Spleen (tissue), 7 donors: ENCODE measurements at regions not wholly inside any gene's neighbourhood (a gene's known extent, or its start where the extent isn't known, plus 50 kb on each side); places are given as distances from the start of the nearest gene placed in this dataset.

Experiments used
- POLR2A ChIP-seq, 3 donors: fragments of 450-650 bp; IDR thresholded peaks; one replicate each; pipeline ENCODE4 v1.5.1; 2017; ENCODE audit warnings: antibody characterized with exemption in 3 of 3, mild to moderate bottlenecking in 1 of 3
- TF ChIP-seq, protein P1 (sequence below), 11 experiments: fragments of 200-600 bp in 7 of 11; fragments of 450-650 bp in 4 of 11; sonication (generic) in 4 of 11; IDR thresholded peaks in 8 of 11; conservative IDR thresholded peaks in 3 of 11; 1 replicate in 7 of 11; 2 replicates in 4 of 11; pipeline versions ENCODE4 v1.4.0 to v1.8.0; 2016 to 2021; ENCODE audit warnings: antibody characterized with exemption in 11 of 11, inconsistent platforms in 4 of 11, mild to moderate bottlenecking in 1 of 11
- donor health status: DM: no; HTN: no; CAD: no; lungs with moderate emphysema.
- donor health status: DM: no; HTN: no; CAD: no.
- donor health status: DM: no; HTN: no; CAD: no.

DNA sequence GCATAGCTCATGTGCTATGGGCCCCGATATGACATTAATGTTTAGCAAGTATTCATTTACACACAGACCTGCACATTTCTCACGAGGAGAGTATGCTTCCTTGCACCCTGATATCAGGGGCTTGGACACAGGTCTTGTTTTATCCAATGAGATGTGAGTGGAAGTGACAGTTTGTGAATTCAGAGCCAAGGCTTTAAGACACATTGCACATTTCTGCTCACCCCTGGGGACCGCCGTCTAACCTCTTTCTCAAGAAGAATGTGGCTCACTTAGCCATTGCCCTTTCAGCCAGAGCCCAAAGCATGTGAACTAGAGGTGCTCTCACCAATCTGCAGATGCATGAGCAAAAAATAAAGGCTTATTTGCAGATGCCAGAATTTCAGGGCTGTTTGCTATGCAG is 116.1 kb upstream of the C16orf82 start:
- TF ChIP-seq, protein P1, sequence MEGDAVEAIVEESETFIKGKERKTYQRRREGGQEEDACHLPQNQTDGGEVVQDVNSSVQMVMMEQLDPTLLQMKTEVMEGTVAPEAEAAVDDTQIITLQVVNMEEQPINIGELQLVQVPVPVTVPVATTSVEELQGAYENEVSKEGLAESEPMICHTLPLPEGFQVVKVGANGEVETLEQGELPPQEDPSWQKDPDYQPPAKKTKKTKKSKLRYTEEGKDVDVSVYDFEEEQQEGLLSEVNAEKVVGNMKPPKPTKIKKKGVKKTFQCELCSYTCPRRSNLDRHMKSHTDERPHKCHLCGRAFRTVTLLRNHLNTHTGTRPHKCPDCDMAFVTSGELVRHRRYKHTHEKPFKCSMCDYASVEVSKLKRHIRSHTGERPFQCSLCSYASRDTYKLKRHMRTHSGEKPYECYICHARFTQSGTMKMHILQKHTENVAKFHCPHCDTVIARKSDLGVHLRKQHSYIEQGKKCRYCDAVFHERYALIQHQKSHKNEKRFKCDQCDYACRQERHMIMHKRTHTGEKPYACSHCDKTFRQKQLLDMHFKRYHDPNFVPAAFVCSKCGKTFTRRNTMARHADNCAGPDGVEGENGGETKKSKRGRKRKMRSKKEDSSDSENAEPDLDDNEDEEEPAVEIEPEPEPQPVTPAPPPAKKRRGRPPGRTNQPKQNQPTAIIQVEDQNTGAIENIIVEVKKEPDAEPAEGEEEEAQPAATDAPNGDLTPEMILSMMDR (IDR thresholded peaks at IDR 0.05 in 8 of 11, conservative IDR thresholded peaks at IDR 0.05 in 3 of 11) = no peak
- TF ChIP-seq POLR2A (IDR thresholded peaks at IDR 0.05) = no peak
